DOHH2 (cell line): ENCODE measurements at regions not wholly inside any gene's neighbourhood (a gene's known extent, or its start where the extent isn't known, plus 50 kb on each side); places are given as distances from the start of the nearest gene placed in this dataset.

Source experiments
- EZH2phosphoT487 ChIP-seq: fragments of 200-600 bp; sonication (generic); IDR thresholded peaks from 2 replicates; pipeline ENCODE4 v1.6.1; 2017; ENCODE audit warnings: borderline replicate concordance, mild to moderate bottlenecking, antibody characterized with exemption, low read length, moderate library complexity, mixed read lengths
- TF ChIP-seq, protein P1 (sequence below): fragments of 200-600 bp; sonication (generic); IDR thresholded peaks from one replicate; pipeline ENCODE4 v1.5.1; 2014; ENCODE audit warnings: antibody characterized with exemption, mild to moderate bottlenecking, low read depth, low read length; ENCODE audit not compliant: poor library complexity, severe bottlenecking

DNA sequence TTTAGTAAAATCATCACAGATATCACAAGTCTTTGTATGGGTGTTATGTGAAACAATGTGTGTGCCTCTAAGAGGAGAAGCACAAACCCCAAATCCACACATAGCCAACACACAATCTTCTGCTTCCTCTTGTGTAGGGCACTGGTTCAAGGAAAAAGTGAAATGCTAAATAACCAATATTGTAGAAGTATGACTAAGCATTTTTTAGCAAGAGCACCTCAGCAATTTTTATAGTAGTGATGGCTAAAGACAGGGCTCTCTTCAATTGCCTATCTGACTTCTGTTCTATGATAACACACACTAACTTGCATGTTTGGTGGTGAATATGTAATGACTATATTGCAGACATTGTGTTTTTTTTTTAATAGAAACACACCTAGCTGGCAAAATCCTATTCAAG is 997.9 kb upstream of the ALCAM start:
- TF ChIP-seq, protein P1, sequence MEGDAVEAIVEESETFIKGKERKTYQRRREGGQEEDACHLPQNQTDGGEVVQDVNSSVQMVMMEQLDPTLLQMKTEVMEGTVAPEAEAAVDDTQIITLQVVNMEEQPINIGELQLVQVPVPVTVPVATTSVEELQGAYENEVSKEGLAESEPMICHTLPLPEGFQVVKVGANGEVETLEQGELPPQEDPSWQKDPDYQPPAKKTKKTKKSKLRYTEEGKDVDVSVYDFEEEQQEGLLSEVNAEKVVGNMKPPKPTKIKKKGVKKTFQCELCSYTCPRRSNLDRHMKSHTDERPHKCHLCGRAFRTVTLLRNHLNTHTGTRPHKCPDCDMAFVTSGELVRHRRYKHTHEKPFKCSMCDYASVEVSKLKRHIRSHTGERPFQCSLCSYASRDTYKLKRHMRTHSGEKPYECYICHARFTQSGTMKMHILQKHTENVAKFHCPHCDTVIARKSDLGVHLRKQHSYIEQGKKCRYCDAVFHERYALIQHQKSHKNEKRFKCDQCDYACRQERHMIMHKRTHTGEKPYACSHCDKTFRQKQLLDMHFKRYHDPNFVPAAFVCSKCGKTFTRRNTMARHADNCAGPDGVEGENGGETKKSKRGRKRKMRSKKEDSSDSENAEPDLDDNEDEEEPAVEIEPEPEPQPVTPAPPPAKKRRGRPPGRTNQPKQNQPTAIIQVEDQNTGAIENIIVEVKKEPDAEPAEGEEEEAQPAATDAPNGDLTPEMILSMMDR: no peak
- no peak for TF ChIP-seq EZH2phosphoT487
